ENCODE measurements at regions not wholly inside any gene's neighbourhood (a gene's known extent, or its start where the extent isn't known, plus 50 kb on each side); places are given as distances from the start of the nearest gene placed in this dataset.
"Not testable (repeated sequence)": the region's sequence is repeated elsewhere in the genome, so short reads cannot be mapped to it uniquely, and the experiment has no call there.

- not testable (repeated sequence) for DNase-seq (ENCODE audit: low read depth)
Measured at GRCh38 chr4:31750581-31750980, 1030.4 kb downstream of the PCDH7 start.

- no peak for DNase-seq (ENCODE audit: low read depth)
Measured at GRCh38 chr4:31755751-31756150, 1035.6 kb downstream of the PCDH7 start.

GRCh38 chr4:31768756-31769155, 1048.6 kb downstream of the PCDH7 start:
- no peak for DNase-seq (ENCODE audit: low read depth)

- no peak for DNase-seq (ENCODE audit: low read depth)
Measured at GRCh38 chr4:31783311-31783710, 1063.1 kb downstream of the PCDH7 start.

GRCh38 chr4:31784558-31784957, 1064.4 kb downstream of the PCDH7 start:
- no peak for DNase-seq (ENCODE audit: low read depth)

GRCh38 chr4:31787701-31788100, 1067.5 kb downstream of the PCDH7 start:
- no peak for DNase-seq (ENCODE audit: low read depth)

- DNase-seq (ENCODE audit: low read depth), result no peak
Measured at GRCh38 chr4:31788676-31789075, 1068.5 kb downstream of the PCDH7 start.

- DNase-seq (ENCODE audit: low read depth), result no peak
Measured at GRCh38 chr4:31791666-31792065, 1071.5 kb downstream of the PCDH7 start.

- DNase-seq (ENCODE audit: low read depth), result no peak
Measured at GRCh38 chr4:31793907-31794306, 1073.7 kb downstream of the PCDH7 start.

- not testable (repeated sequence) for DNase-seq (ENCODE audit: low read depth)
Measured at GRCh38 chr4:31797052-31797451, 1076.9 kb downstream of the PCDH7 start.

GRCh38 chr4:31803526-31804195, 1083.5 kb downstream of the PCDH7 start:
- peak; percentile 3 for DNase-seq (ENCODE audit: low read depth)

GRCh38 chr4:31807036-31807435, 1086.9 kb downstream of the PCDH7 start:
- no peak for DNase-seq (ENCODE audit: low read depth)

- no peak for DNase-seq (ENCODE audit: low read depth)
Measured at GRCh38 chr4:31844350-31844749, 1124.2 kb downstream of the PCDH7 start.

GRCh38 chr4:31851946-31852345, 1131.8 kb downstream of the PCDH7 start:
- no peak for DNase-seq (ENCODE audit: low read depth)

- no peak for DNase-seq (ENCODE audit: low read depth)
Measured at GRCh38 chr4:31877429-31877828, 1157.3 kb downstream of the PCDH7 start.

- DNase-seq (ENCODE audit: low read depth), result not testable (repeated sequence)
Measured at GRCh38 chr4:31880837-31881236, 1160.7 kb downstream of the PCDH7 start.

- DNase-seq (ENCODE audit: low read depth), result no peak
Measured at GRCh38 chr4:31896349-31896748, 1176.2 kb downstream of the PCDH7 start.

- no peak for DNase-seq (ENCODE audit: low read depth)
Measured at GRCh38 chr4:31905363-31905762, 1185.2 kb downstream of the PCDH7 start.

- DNase-seq (ENCODE audit: low read depth), result no peak
Measured at GRCh38 chr4:31908261-31908660, 1188.1 kb downstream of the PCDH7 start.

GRCh38 chr4:31917334-31917733, 1197.2 kb downstream of the PCDH7 start:
- peak; percentile 23 for DNase-seq (ENCODE audit: low read depth)

- DNase-seq (ENCODE audit: low read depth), result peak; percentile 42
Measured at GRCh38 chr4:31918891-31919290, 1198.7 kb downstream of the PCDH7 start.

- DNase-seq (ENCODE audit: low read depth), result no peak
Measured at GRCh38 chr4:31923634-31924033, 1203.5 kb downstream of the PCDH7 start.

- no peak for DNase-seq (ENCODE audit: low read depth)
Measured at GRCh38 chr4:31929676-31930345, 1209.6 kb downstream of the PCDH7 start.

- DNase-seq (ENCODE audit: low read depth), result no peak
Measured at GRCh38 chr4:31946456-31946855, 1226.3 kb downstream of the PCDH7 start.
